ENCODE measurements at regions not wholly inside any gene's neighbourhood (a gene's known extent, or its start where the extent isn't known, plus 50 kb on each side); places are given as distances from the start of the nearest gene placed in this dataset.

DNA sequence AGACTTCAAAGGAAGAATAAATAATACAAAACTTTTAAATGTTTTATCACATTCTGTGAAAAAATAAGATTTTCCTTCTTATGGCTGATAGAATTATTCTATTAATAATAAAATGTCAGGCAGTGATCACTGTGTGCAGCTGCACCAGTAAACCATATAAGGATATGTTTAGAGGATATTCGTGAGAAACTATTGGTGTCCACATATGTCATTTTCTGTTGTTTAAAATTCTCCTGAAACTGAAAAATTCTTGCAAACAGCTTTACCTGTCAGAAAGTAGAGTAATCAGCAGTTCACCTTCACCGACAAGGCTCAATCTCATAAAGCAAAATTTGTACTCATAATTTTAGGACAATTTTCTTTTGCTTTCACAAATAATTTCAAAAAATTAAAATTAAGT, 170.1 kb upstream of the KCNH7 start:
- no peak overlapping the region for H3K27ac Mint-ChIP-seq (ENCODE audit: unreplicated experiment)
- no peaks in the 10 kb centered on the region for H3K27me3 Mint-ChIP-seq (ENCODE audit: unreplicated experiment)
- no peaks in the 10 kb centered on the region for H3K36me3 Mint-ChIP-seq (ENCODE audit: low read depth, unreplicated experiment)
- no peaks in the 10 kb centered on the region for H3K4me1 Mint-ChIP-seq (ENCODE audit: unreplicated experiment)
- DNase-seq (ENCODE audit: low spot score) = no peak
- TF ChIP-seq, protein P1, sequence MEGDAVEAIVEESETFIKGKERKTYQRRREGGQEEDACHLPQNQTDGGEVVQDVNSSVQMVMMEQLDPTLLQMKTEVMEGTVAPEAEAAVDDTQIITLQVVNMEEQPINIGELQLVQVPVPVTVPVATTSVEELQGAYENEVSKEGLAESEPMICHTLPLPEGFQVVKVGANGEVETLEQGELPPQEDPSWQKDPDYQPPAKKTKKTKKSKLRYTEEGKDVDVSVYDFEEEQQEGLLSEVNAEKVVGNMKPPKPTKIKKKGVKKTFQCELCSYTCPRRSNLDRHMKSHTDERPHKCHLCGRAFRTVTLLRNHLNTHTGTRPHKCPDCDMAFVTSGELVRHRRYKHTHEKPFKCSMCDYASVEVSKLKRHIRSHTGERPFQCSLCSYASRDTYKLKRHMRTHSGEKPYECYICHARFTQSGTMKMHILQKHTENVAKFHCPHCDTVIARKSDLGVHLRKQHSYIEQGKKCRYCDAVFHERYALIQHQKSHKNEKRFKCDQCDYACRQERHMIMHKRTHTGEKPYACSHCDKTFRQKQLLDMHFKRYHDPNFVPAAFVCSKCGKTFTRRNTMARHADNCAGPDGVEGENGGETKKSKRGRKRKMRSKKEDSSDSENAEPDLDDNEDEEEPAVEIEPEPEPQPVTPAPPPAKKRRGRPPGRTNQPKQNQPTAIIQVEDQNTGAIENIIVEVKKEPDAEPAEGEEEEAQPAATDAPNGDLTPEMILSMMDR (IDR thresholded peaks at IDR 0.05; ENCODE audit: unreplicated experiment) = no peak
- no peak overlapping the region for H3K4me3 Mint-ChIP-seq (ENCODE audit: unreplicated experiment)
- no peaks in the 10 kb centered on the region for H3K9me3 Mint-ChIP-seq (ENCODE audit: unreplicated experiment)

DNA sequence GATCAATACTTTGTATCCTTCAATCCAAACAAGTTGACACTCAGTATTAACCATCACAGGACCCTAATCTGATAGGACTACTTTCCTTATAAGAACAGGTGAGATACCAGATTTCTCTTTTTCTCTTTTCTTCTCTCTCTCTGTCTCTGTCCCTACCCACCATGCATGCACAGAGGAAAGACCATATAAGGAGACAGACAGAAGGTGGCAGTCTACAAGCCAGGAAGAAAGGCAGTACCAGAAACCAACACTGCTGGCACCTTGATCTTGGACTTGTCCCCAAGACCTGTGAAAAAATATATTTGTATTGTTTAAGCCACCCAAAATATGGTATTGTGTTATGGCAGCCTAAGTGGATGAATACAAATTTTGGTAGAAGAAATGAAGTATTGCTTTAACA, 156.2 kb upstream of the KCNH7 start:
- H3K36me3 Mint-ChIP-seq (ENCODE audit: low read depth, unreplicated experiment) = no peaks in the 10 kb centered on the region
- H3K4me3 Mint-ChIP-seq (ENCODE audit: unreplicated experiment) = no peak overlapping the region
- no peaks in the 10 kb centered on the region for H3K27me3 Mint-ChIP-seq (ENCODE audit: unreplicated experiment)
- H3K27ac Mint-ChIP-seq (ENCODE audit: unreplicated experiment) = no peak overlapping the region
- H3K4me1 Mint-ChIP-seq (ENCODE audit: unreplicated experiment) = no peaks in the 10 kb centered on the region
- no peak for DNase-seq (ENCODE audit: low spot score)
- no peaks in the 10 kb centered on the region for H3K9me3 Mint-ChIP-seq (ENCODE audit: unreplicated experiment)
- TF ChIP-seq, protein P1 (IDR thresholded peaks at IDR 0.05; ENCODE audit: unreplicated experiment) = no peak

DNA sequence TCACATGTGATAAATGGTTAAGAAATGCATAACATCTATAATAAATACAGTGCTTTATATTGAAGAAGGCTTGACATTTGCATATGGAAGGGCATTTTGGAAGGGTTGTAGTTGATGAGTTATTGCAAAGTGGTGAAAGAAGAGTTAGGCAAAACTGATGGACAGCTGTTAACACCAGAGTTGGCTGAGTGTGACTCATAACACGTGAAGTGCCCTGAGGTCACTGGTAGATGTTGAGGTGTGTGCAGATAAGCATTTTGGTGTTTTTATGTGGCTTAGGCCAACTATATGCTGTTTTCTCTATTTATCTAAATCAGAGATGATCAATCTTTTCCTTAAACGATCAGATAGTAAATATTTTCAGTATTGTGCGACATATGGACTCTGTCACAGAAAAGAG, 154.3 kb upstream of the KCNH7 start:
- no peak overlapping the region for H3K4me3 Mint-ChIP-seq (ENCODE audit: unreplicated experiment)
- DNase-seq (ENCODE audit: low spot score) = no peak
- H3K9me3 Mint-ChIP-seq (ENCODE audit: unreplicated experiment) = no peaks in the 10 kb centered on the region
- no peak overlapping the region for H3K27ac Mint-ChIP-seq (ENCODE audit: unreplicated experiment)
- H3K36me3 Mint-ChIP-seq (ENCODE audit: low read depth, unreplicated experiment) = no peaks in the 10 kb centered on the region
- H3K27me3 Mint-ChIP-seq (ENCODE audit: unreplicated experiment) = no peaks in the 10 kb centered on the region
- H3K4me1 Mint-ChIP-seq (ENCODE audit: unreplicated experiment) = no peaks in the 10 kb centered on the region
- TF ChIP-seq, protein P1 (IDR thresholded peaks at IDR 0.05; ENCODE audit: unreplicated experiment) = no peak

DNA sequence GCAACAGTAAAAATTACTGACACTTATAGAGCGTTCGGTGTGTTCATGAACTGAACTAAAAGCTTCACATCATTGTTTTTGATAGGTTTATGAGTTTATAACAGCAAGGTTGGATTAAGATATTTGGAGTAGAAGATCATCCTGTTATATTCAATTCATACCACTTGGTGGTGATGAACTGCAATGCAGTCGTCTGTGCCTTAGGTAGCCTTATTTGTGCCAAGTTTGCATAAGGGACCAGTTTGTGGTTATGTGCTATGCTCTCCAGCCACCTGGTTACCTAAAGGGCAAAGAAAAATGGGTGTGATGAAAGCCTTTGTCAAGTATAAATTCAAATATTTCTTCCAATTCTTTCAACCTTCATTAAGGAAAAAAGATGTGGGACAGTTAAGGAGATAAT, 150.9 kb upstream of the KCNH7 start:
- Mint-ChIP-seq H3K9me3 (ENCODE audit: unreplicated experiment) (no peaks in the 10 kb centered on the region), H3K36me3 (ENCODE audit: low read depth, unreplicated experiment) (no peaks in the 10 kb centered on the region)
- no peak for DNase-seq (ENCODE audit: low spot score)

DNA sequence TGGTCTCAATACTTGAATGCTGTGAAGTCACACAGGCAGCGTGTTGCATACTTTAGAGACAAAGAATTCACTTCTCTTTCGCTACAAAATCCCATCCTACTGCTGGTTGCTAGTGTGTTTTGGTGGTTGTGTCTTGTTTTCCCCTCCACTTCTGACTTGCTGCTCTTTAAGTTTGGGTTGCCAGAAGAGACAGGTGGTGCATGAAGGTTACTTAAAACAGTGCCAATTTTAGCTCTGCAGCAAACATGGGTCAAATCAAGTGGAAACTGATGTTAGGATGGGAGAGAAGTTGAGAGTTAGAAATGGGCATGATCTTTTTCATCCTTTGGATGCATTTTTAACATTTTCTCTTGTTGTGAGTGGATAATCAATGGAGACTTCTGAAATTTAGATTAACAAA, 136.2 kb upstream of the KCNH7 start:
- no peaks in the 10 kb centered on the region for H3K9me3 Mint-ChIP-seq (ENCODE audit: unreplicated experiment)
- H3K4me3 Mint-ChIP-seq (ENCODE audit: unreplicated experiment) = no peak overlapping the region
- TF ChIP-seq, protein P1 (IDR thresholded peaks at IDR 0.05; ENCODE audit: unreplicated experiment) = no peak

More for the DNA sequence above, 150.9 kb upstream of the KCNH7 start:
- TF ChIP-seq, protein P1 (IDR thresholded peaks at IDR 0.05; ENCODE audit: unreplicated experiment) = no peak
- H3K4me3 Mint-ChIP-seq (ENCODE audit: unreplicated experiment) = no peak overlapping the region
- no peak overlapping the region for H3K27ac Mint-ChIP-seq (ENCODE audit: unreplicated experiment)
- no peaks in the 10 kb centered on the region for H3K27me3 Mint-ChIP-seq (ENCODE audit: unreplicated experiment)
- H3K4me1 Mint-ChIP-seq (ENCODE audit: unreplicated experiment) = no peaks in the 10 kb centered on the region

More for the DNA sequence above, 136.2 kb upstream of the KCNH7 start:
- Mint-ChIP-seq H3K4me1 (ENCODE audit: unreplicated experiment) (no peaks in the 10 kb centered on the region), H3K36me3 (ENCODE audit: low read depth, unreplicated experiment) (no peaks in the 10 kb centered on the region), H3K27me3 (ENCODE audit: unreplicated experiment) (no peaks in the 10 kb centered on the region), H3K27ac (ENCODE audit: unreplicated experiment) (no peak overlapping the region)
- no peak for DNase-seq (ENCODE audit: low spot score)
